Liver (tissue), 2 donors: ENCODE measurements at regions not wholly inside any gene's neighbourhood (a gene's known extent, or its start where the extent isn't known, plus 50 kb on each side); places are given as distances from the start of the nearest gene placed in this dataset.

ENCODE experiments used
- TF ChIP-seq, protein P1 (sequence below): fragments of 150-350 bp; IDR thresholded peaks from 2 replicates; pipeline ENCODE4 v1.5.1; 2017; ENCODE audit warnings: improper control_type of control experiment, low read depth, low read length; ENCODE audit not compliant: missing input control
- TF ChIP-seq, protein P2 (sequence below): IDR thresholded peaks from 2 replicates; pipeline ENCODE4 v1.6.1; 2016; ENCODE audit warnings: antibody characterized with exemption, mild to moderate bottlenecking
- donor health status: healthy.

DNA sequence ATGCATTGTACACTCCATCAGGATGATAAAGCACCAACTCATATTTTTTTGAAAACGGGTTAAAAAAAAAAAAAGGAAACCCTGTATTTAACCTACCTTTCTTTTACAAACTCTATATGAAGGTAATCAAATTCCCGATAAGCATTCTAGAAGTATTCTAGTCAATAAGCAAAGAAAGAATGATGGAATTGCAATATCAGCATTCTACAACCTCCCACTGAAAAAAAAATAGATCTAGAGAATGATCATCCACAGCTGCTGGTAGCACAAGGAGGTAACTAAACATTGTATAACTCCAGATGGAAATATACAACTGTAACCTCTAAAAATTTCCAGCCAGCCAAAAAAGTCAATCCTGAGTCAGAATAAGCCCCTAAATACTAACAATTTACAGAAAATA is 95.3 kb upstream of the DCC start:
- TF ChIP-seq, protein P1, sequence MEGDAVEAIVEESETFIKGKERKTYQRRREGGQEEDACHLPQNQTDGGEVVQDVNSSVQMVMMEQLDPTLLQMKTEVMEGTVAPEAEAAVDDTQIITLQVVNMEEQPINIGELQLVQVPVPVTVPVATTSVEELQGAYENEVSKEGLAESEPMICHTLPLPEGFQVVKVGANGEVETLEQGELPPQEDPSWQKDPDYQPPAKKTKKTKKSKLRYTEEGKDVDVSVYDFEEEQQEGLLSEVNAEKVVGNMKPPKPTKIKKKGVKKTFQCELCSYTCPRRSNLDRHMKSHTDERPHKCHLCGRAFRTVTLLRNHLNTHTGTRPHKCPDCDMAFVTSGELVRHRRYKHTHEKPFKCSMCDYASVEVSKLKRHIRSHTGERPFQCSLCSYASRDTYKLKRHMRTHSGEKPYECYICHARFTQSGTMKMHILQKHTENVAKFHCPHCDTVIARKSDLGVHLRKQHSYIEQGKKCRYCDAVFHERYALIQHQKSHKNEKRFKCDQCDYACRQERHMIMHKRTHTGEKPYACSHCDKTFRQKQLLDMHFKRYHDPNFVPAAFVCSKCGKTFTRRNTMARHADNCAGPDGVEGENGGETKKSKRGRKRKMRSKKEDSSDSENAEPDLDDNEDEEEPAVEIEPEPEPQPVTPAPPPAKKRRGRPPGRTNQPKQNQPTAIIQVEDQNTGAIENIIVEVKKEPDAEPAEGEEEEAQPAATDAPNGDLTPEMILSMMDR, result no peak
- TF ChIP-seq, protein P2, sequence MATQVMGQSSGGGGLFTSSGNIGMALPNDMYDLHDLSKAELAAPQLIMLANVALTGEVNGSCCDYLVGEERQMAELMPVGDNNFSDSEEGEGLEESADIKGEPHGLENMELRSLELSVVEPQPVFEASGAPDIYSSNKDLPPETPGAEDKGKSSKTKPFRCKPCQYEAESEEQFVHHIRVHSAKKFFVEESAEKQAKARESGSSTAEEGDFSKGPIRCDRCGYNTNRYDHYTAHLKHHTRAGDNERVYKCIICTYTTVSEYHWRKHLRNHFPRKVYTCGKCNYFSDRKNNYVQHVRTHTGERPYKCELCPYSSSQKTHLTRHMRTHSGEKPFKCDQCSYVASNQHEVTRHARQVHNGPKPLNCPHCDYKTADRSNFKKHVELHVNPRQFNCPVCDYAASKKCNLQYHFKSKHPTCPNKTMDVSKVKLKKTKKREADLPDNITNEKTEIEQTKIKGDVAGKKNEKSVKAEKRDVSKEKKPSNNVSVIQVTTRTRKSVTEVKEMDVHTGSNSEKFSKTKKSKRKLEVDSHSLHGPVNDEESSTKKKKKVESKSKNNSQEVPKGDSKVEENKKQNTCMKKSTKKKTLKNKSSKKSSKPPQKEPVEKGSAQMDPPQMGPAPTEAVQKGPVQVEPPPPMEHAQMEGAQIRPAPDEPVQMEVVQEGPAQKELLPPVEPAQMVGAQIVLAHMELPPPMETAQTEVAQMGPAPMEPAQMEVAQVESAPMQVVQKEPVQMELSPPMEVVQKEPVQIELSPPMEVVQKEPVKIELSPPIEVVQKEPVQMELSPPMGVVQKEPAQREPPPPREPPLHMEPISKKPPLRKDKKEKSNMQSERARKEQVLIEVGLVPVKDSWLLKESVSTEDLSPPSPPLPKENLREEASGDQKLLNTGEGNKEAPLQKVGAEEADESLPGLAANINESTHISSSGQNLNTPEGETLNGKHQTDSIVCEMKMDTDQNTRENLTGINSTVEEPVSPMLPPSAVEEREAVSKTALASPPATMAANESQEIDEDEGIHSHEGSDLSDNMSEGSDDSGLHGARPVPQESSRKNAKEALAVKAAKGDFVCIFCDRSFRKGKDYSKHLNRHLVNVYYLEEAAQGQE, result no peak
